Fibroblast of villous mesenchyme (primary cell): ENCODE measurements at regions not wholly inside any gene's neighbourhood (a gene's known extent, or its start where the extent isn't known, plus 50 kb on each side); places are given as distances from the start of the nearest gene placed in this dataset.

Source experiments
- DNase-seq: peaks from one replicate; pipeline ENCODE4 v3.0.0-alpha.2; 2010; ENCODE audit warnings: low read depth
- H3K4me3 ChIP-seq: 2 replicates; pipeline ENCODE4 v1.5.1; 2011; ENCODE audit warnings: low read depth, mild to moderate bottlenecking, low read length
- CTCF ChIP-seq: IDR thresholded peaks from 2 replicates; pipeline ENCODE4 v1.5.1; 2012; ENCODE audit warnings: low read depth, mild to moderate bottlenecking, low read length; ENCODE audit not compliant: insufficient read depth

- no peak overlapping the region for H3K4me3 ChIP-seq
- DNase-seq = no peak
- no peak for TF ChIP-seq CTCF
Observed at GRCh38 chr16:79401157-79401556, 199.4 kb downstream of the MAF start.

GRCh38 chr16:79400462-79401149 lies 199.9 kb downstream of the MAF start:
- no peak for DNase-seq
- TF ChIP-seq CTCF = no peak
- H3K4me3 ChIP-seq = no peak overlapping the region

DNA sequence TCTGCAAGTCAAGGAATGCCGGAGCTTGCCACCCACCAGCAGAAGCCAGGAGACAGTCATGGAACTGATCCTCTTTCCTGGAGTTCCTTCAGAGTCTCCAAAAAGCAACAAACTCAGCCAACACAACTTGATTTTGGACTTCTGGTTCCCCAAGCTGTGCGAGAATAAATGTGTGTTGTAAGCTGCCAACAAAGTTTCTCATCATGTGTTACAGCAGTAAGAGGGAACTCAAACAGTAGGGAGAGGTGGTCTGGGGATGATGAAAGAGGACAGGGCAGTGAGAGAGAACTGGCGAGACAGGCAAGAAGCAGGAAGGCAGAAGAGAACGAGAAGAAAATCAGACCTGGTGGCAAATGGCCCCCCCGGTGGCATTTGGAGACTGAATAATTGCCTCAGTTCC lies 204.9 kb downstream of the MAF start:
- no peak overlapping the region for H3K4me3 ChIP-seq
- no peak for DNase-seq
- no peak for TF ChIP-seq CTCF

GRCh38 chr16:79394206-79394605 lies 206.3 kb downstream of the MAF start:
- no peak overlapping the region for H3K4me3 ChIP-seq
- DNase-seq = no peak
- TF ChIP-seq CTCF = no peak

DNA sequence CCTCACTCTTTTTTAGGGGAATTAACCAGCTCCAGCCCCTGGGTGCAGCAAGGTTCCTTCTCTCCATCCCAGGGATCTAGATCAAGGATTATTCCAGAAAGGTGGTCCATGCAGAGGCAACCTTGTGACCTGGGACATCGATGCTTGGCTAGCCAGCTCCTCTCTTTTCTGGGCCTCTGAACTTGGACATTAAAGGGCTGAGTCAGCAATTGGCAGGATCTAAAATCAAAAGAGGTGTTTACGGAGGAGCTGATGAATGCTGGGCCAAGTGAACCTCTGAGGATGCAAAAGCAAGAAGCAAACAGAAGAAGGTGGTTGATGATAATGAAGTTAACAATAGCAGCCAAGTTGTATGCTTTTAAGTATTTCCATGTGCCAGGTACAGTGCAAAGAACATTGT lies 207.0 kb downstream of the MAF start:
- no peak for DNase-seq
- TF ChIP-seq CTCF = no peak
- no peak overlapping the region for H3K4me3 ChIP-seq

DNA sequence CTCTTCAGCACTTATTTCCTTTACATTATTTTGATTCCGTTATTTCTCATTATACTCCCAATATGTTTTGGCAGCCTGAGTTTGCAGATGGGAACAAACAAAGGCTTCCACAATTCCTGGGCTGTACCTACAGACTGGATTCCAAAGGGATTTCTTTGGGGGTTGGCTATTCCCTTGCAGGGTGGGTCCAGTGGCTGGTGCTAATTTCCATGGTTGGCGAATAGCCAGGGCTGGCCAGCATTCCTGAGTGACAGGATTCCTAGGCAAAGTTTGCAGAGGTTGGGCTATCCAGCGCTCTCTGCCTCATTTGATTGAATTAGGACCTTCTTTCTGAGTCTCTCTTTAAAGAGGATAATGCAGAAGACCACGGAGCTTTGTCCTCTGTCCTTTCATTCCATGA lies 207.4 kb downstream of the MAF start:
- no peak for TF ChIP-seq CTCF
- no peak for DNase-seq
- no peak overlapping the region for H3K4me3 ChIP-seq

DNA sequence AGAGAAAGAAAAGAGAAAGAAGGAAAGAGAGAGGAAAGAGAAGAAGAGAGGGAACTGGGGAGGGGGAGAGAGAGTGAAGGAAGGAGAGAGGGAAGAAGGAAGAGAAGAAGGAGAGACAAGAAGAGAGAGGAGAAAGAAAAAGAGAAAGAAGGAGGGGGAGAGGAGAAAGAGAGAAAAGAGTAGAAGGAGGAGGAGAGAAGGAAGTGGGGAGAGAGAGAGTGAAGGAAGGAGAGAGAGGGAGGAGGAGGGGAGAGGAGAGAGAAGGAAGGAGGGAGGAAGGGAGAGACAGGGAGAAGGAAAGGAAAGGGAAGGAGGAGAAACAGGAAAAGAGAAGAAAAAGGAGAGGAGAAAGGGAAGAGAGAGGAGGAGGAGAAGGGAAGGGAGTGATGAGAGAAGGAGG lies 208.5 kb downstream of the MAF start:
- no peak for DNase-seq
- H3K4me3 ChIP-seq = no peak overlapping the region
- no peak for TF ChIP-seq CTCF
